SK-N-SH (cell line): ENCODE measurements at regions not wholly inside any gene's neighbourhood (a gene's known extent, or its start where the extent isn't known, plus 50 kb on each side); places are given as distances from the start of the nearest gene placed in this dataset.

Experiments
- CHD2 ChIP-seq: fragments of 150-350 bp; IDR thresholded peaks from 2 replicates; pipeline ENCODE4 v1.6.1; 2018; ENCODE audit warnings: low read length; ENCODE audit not compliant: partially characterized antibody
- CTCF ChIP-seq: fragments of 200-600 bp; sonication (generic); IDR thresholded peaks from 2 replicates; pipeline ENCODE4 v1.6.1; 2017; ENCODE audit warnings: antibody characterized with exemption, mild to moderate bottlenecking, moderate library complexity
- EZH2phosphoT487 ChIP-seq: fragments of 200-600 bp; sonication (generic); IDR thresholded peaks from 2 replicates; pipeline ENCODE4 v1.6.1; 2017; ENCODE audit warnings: low read depth, mixed run types, mild to moderate bottlenecking, antibody characterized with exemption, moderate library complexity, borderline replicate concordance
- FOXM1 ChIP-seq: IDR thresholded peaks from 2 replicates; pipeline ENCODE4 v1.4.0; 2012; ENCODE audit warnings: low read depth, mild to moderate bottlenecking
- MAX ChIP-seq: IDR thresholded peaks from 2 replicates; pipeline ENCODE4 v1.4.0; 2012; ENCODE audit warnings: low read depth
- POLR2AphosphoS5 ChIP-seq: IDR thresholded peaks from 2 replicates; pipeline ENCODE4 v1.6.1; 2012; ENCODE audit warnings: low read depth, low read length

GRCh38 chr4:101458914-101459313 lies 111.6 kb upstream of the PPP3CA start:
- no peak for TF ChIP-seq CTCF
- no peak for TF ChIP-seq POLR2AphosphoS5
- no peak for TF ChIP-seq FOXM1
- TF ChIP-seq EZH2phosphoT487: no peak
- TF ChIP-seq CHD2: no peak
- TF ChIP-seq MAX: no peak
